NCI-H128 (cell line): ENCODE measurements at regions not wholly inside any gene's neighbourhood (a gene's known extent, or its start where the extent isn't known, plus 50 kb on each side); places are given as distances from the start of the nearest gene placed in this dataset.

ENCODE experiments used
- DNase-seq: peaks from one replicate; lab custom pipeline; 2025; ENCODE audit not compliant: unreplicated experiment; lab: John Stamatoyannopoulos, UW

- no peak for DNase-seq
These were observed 163.9 kb upstream of the KIT start for GRCh38 chr4:54493862-54494261.

GRCh38 chr4:54495091-54495490 is 162.7 kb upstream of the KIT start:
- no peak for DNase-seq

GRCh38 chr4:54495641-54496040 is 162.1 kb upstream of the KIT start:
- no peak for DNase-seq

GRCh38 chr4:54496412-54496811 is 161.3 kb upstream of the KIT start:
- DNase-seq = no peak

GRCh38 chr4:54497947-54498346 is 159.8 kb upstream of the KIT start:
- DNase-seq = no peak

GRCh38 chr4:54498661-54499111 is 159.1 kb upstream of the KIT start:
- no peak for DNase-seq

GRCh38 chr4:54499308-54500074 is 158.3 kb upstream of the KIT start:
- no peak for DNase-seq

GRCh38 chr4:54505362-54505761 is 152.4 kb upstream of the KIT start:
- DNase-seq = no peak

- DNase-seq = no peak
These were observed 151.8 kb upstream of the KIT start for GRCh38 chr4:54505996-54506395.

GRCh38 chr4:54509057-54509456 is 148.7 kb upstream of the KIT start:
- no peak for DNase-seq

- no peak for DNase-seq
These were observed 144.6 kb upstream of the KIT start for GRCh38 chr4:54513204-54513603.

- DNase-seq = no peak
These were observed 144.0 kb upstream of the KIT start for GRCh38 chr4:54513741-54514140.

- DNase-seq = no peak
These were observed 141.1 kb upstream of the KIT start for GRCh38 chr4:54516556-54517215.

GRCh38 chr4:54517781-54518444 is 139.8 kb upstream of the KIT start:
- DNase-seq = no peak

GRCh38 chr4:54525602-54526001 is 132.2 kb upstream of the KIT start:
- DNase-seq = no peak

GRCh38 chr4:54526560-54526959 is 131.2 kb upstream of the KIT start:
- DNase-seq = no peak

GRCh38 chr4:54527532-54527931 is 130.2 kb upstream of the KIT start:
- DNase-seq = no peak

GRCh38 chr4:54539500-54540029 is 118.2 kb upstream of the KIT start:
- DNase-seq = no peak

- DNase-seq = no peak
These were observed 116.8 kb upstream of the KIT start for GRCh38 chr4:54540931-54541330.

GRCh38 chr4:54541426-54542118 is 116.2 kb upstream of the KIT start:
- DNase-seq = no peak

GRCh38 chr4:54542119-54542438 is 115.7 kb upstream of the KIT start:
- no peak for DNase-seq
